RKO (cell line): ENCODE measurements at regions not wholly inside any gene's neighbourhood (a gene's known extent, or its start where the extent isn't known, plus 50 kb on each side); places are given as distances from the start of the nearest gene placed in this dataset.

Experiments used
- DNase-seq: peaks from one replicate; pipeline ENCODE4 v3.0.0-alpha.2; 2016; ENCODE audit warnings: low spot score

DNA sequence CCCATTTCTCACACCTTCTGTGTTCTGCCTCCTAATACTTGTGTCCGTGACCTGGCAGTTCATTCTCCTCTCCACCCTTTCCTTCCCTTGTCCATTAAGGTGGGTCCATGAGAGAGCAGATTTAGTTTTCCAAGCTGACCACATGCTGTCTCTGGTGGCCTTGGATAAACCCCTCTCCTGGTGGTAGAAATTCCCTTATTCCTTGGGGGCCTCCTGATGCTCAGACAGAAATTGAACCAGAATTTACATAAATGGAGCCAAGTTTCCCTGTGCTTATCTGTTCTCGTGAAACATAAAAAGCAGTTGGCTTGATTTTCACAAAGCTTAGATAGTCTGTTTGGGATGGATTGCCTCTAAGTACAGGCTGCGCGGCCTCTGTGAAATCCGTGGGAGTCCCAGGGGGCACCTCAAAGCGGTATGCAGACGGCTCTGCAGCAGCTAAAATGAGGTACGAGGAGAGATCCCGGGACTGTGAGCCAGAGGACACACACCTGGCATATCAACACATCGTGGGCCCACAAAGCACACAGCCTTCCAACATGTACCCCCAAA, 101.0 kb upstream of the NMNAT3 start:
- DNase-seq = no peak

- no peak for DNase-seq
Measured at GRCh38 chr3:139774560-139775302, 97.0 kb upstream of the NMNAT3 start.

DNA sequence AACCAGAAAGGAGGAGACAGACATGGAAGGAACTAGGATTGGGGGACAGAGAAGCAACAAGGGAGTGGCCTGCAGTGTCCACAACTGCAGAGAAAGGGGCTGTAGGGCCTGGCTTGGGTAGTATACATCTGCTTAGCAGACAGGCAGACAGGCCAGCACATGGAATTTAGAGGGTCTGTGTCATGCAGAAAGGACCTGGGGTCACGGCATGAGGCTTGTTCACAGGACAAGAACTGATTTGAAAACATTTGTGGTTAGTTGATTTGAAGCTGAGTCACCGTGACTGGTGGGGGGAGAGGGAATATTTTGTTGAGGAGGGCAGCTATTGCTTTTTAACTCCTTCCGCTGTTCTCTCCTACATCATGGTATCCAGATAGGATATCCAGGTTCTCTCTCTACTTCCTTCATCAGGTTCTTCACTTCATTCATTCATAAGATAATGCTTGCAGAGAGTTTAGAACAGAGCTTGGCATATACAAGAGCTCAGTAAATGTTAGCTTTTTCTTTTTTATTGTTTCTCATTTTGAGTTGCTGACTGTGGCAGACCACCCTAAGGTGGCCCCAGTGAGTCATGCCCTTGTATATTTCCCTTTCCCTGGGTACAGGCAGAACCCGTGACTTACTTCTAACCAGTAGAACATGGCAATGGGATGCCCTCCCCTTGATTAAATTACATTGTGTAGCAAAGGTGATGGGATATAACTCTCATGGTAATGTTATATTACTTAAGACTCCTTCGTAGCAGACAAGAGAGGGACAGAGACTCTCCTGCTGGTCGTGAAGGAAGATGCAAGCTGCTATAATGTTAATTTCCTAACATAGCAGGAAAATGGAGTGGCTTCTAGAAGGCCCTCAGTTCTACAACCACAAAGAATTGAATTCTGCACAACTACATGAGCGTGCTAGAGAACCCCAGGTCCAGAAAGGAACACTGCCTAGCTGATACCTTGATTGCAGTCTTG, 95.0 kb upstream of the NMNAT3 start:
- DNase-seq = peak; percentile 14

DNA sequence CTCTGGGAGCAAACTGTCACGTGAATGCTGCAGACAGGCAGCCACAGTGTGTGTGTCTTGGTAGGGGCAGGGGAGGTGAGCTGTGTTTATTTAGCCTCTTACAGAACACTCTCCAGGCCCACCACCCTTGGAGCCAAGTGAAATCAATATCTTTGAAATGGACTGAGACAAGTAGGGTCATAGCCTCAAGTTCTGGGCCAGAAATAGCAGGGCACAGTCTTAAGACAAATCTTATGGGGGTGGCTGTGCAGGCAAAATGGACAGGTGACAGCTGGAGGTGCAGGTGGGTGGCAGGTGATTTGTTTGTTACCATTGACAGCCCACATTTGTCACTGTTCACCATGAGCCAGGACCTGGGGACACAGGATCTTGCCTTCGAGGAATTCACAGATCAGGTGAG, 93.6 kb upstream of the NMNAT3 start:
- no peak for DNase-seq

DNA sequence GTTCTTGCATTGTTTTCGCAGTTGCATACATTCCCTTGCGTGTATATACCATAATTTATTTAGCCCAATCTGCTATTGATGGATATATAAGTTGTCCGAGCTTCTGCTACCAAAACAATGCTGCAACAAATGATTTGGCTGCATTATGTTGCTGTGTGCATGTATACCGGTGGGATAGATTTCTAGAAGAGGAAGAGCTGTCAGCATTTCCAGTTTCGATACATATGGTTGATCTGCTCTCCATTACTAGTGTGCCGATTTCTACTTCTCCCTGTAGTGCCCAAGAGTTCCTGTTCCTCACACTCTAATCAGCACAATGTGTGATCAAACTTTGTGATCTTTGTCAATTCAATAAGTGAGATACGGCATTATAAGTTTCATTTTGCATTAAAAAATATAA, 92.8 kb upstream of the NMNAT3 start:
- no peak for DNase-seq

DNA sequence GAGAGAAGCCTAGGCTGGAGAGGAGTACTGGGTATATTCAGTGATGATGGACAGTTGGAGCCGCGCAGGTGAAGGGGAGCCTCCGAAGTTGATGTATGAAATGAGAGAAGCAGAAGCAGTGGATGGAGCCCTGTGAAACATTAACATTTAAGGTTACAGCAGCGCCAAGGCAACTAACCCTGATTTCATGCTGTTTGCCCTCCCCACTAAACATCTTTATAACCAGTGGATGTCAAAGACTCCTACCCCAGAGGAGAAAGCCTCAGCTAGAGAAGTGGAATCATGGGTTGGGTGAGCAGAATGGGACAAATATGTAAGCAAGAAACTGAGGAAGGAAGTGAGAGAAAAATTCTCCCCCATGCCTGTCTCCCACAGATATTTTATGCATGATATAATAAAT, 92.0 kb upstream of the NMNAT3 start:
- no peak for DNase-seq

DNA sequence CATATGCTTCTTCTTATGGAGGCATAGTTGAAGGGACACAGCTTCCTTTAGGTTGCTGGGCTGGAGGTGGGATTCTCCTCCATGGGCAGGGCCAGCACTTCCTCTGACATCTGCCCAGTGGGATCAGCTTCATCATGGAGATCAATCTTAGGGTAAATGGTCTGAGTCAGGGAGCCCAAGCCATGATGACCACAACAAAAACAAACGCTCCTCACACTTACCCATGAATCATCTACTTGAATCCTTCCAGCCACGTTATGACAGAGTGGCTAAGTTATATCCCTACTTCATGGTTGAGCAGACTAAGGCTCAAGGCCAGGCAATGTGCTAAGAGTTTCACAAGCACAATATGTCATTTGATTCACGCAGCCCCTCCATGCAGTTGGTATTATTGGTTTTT, 87.2 kb upstream of the NMNAT3 start:
- DNase-seq = peak; percentile 40

- DNase-seq = no peak
Measured at GRCh38 chr3:139764069-139764905, 86.5 kb upstream of the NMNAT3 start.

- no peak for DNase-seq
Measured at GRCh38 chr3:139762302-139762701, 84.5 kb upstream of the NMNAT3 start.

DNA sequence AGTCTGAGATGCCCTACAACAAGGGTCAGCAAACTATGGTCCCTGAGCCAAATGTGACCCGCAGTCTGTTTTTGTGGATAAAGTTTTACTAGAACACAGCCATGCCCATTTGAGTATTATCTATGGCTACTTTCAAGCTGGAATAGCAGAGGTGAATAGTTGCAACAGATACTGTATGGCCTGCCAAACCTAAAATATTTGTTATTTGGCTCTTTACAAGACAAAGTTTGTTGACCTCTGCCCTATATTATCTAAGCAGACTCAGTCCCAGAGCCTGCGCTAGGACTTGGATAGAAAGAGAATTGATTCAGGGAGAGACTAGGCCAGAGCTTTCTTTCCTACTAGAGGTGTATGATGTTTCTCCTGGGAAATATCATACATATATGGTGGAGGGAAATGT, 81.7 kb upstream of the NMNAT3 start:
- DNase-seq = no peak

- no peak for DNase-seq
Measured at GRCh38 chr3:139758654-139759291, 81.0 kb upstream of the NMNAT3 start.

- DNase-seq = no peak
Measured at GRCh38 chr3:139757448-139758030, 79.8 kb upstream of the NMNAT3 start.

- no peak for DNase-seq
Measured at GRCh38 chr3:139756529-139757103, 78.8 kb upstream of the NMNAT3 start.

DNA sequence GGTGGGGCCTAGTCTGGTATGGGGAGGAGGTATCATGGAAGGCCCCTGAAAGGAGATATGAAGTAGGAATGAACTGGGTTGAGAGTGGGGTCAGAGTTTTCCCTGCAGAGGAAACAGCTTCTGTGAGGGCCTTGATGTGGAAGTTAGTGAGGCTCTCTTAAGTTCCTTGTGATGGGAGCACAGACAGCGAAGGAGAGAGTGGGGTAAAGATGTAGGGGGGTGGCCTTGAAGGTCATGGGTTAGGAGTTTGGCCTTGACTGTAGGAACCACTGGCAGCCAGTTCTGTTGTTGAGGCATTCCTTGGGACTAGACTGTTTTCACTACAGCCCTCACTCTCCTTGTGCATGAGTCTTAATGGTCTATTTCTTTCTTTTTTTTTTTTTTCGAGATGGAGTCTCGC, 77.8 kb upstream of the NMNAT3 start:
- no peak for DNase-seq

- no peak for DNase-seq
Measured at GRCh38 chr3:139751789-139752188, 74.0 kb upstream of the NMNAT3 start.

GRCh38 chr3:139746481-139746880, 68.7 kb upstream of the NMNAT3 start:
- DNase-seq = no peak

DNA sequence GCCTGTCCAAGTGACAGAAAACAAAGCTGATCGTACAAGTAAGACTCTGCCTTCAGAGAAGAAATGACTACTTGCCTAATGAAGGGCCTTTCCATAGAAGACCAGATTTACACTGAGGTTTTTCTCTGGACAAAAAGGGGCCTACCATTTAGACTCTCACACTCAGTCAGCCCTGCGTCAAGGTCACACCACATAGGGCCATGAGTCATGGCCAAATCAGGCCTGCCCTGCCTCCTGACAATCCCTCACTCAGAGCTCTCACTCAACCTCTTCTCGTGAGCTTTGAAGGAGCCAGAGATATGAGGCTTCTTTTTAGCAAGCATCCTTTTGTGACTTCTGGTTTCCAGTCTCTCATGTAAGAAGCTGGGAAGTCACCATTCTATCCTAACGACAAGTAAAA, 68.1 kb upstream of the NMNAT3 start:
- peak; percentile 77 for DNase-seq

- no peak for DNase-seq
Measured at GRCh38 chr3:139738697-139739096, 60.9 kb upstream of the NMNAT3 start.

DNA sequence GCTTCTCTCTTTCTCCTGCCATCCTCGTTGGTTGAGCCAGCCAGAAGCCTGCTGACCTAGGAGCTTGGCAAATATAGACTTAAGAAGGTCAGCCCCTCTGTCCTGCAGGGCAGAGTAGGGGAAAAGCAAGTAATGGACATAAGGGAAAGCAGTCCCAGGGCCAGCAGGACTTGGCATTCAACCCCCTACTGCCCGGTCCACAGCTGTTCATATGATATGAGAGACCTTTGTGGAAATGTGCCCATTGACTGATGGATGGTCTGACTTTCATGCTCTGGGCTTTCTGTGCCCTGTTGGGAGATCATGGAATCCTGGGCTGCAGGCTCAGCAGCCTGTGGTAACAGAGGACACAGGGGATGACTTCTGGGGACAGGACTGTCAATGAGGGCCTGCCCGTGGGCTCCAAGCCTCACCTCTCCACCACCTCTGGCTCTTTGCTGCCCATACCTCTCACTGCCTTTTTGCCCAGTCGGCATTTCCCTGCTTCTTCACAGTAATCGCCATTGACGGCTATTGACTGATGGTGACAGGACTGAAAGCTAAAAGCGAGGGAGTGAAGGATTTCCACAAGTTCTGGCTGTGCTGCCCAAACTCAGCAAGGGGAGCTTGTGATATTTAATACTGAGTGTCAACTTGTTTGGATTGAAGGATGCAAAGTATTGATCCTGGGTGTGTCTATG, 60.0 kb upstream of the NMNAT3 start:
- DNase-seq = no peak

DNA sequence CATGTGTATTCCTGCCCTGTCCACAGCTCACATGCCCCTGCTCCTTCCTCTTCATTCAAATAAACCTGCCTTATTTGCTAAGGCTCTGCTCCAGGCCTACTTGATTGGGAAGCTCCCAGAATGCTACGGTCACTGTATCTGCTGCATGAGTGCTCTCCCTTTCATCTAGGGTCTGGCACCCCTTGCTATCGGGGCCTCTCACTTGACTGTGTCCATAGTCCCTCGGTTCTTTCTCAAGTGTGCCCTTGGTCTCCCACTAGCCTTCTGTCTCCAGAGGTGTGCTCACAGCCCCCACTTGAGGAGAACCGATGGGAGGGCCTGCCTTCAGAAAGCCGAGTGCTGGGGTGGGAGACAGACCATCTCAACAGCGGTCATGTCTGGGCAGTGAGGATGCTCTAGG, 57.4 kb upstream of the NMNAT3 start:
- no peak for DNase-seq
